ENCODE measurements at regions not wholly inside any gene's neighbourhood (a gene's known extent, or its start where the extent isn't known, plus 50 kb on each side); places are given as distances from the start of the nearest gene placed in this dataset.

- Histone ChIP-seq H2AFZ (no peak overlapping the region), H3K36me3 (ENCODE audit: insufficient read depth) (no peaks in the 10 kb centered on the region), H3K79me2 (replicated peaks; ENCODE audit: insufficient read depth) (no peaks in the 10 kb centered on the region), H3K9me2 (ENCODE audit: insufficient read depth) (no peaks in the 10 kb centered on the region), H3K4me2 (no peak overlapping the region), H3K4me3 (no peak overlapping the region), H3K4me1 (ENCODE audit: insufficient read depth) (no peaks in the 10 kb centered on the region), H3K27ac (ENCODE audit: low read depth) (no peak overlapping the region), H3K27me3 (ENCODE audit: insufficient read depth) (no peaks in the 10 kb centered on the region), H4K20me1 (replicated peaks; ENCODE audit: insufficient read depth) (no peaks in the 10 kb centered on the region), H3F3A (replicated peaks; ENCODE audit: low read depth) (no peaks in the 10 kb centered on the region)
- DNase-seq (ENCODE audit: low spot score) (no peak), ATAC-seq (no peak)
- Mint-ChIP-seq H3K27me3 (ENCODE audit: insufficient read depth, low read depth, poor library complexity) (peaks cover 2% of the 10 kb centered on the region), H3K9me3 (no peaks in the 10 kb centered on the region), H3K4me3 (no peak overlapping the region), H3K36me3 (ENCODE audit: low read depth) (no peaks in the 10 kb centered on the region), H3K27ac (no peak overlapping the region), H3K4me1 (no peaks in the 10 kb centered on the region)
- no peak for TF ChIP-seq POLR2AphosphoS5 (IDR thresholded peaks at IDR 0.05; ENCODE audit: low read depth)
- no peak for TF ChIP-seq ETS1 (IDR thresholded peaks at IDR 0.05)
- no peak for TF ChIP-seq EZH2 (IDR thresholded peaks at IDR 0.05; ENCODE audit: low read depth, unreplicated experiment)
- TF ChIP-seq JUNB (IDR thresholded peaks at IDR 0.05; ENCODE audit: unreplicated experiment), result no peak
- TF ChIP-seq ZNF114 (CRISPR knock-in tag; IDR thresholded peaks at IDR 0.05), result no peak
- TF ChIP-seq STAT1 (IDR thresholded peaks at IDR 0.05; ENCODE audit: unreplicated experiment), result no peak
- no peak for TF ChIP-seq NANOG (IDR thresholded peaks at IDR 0.05; ENCODE audit: borderline replicate concordance)
- TF ChIP-seq CREB1 (CRISPR knock-in tag; IDR thresholded peaks at IDR 0.05; ENCODE audit: low read depth), result no peak
- no peak for TF ChIP-seq REST (IDR thresholded peaks at IDR 0.05; ENCODE audit: unreplicated experiment)
- TF ChIP-seq EZH2phosphoT487 (IDR thresholded peaks at IDR 0.05; ENCODE audit: unreplicated experiment), result no peak
- no peak for TF ChIP-seq ZNF462 (CRISPR knock-in tag; IDR thresholded peaks at IDR 0.05)
- no peak for TF ChIP-seq CTCF (conservative IDR thresholded peaks at IDR 0.05; ENCODE audit: low read depth in 2 of 2)
- TF ChIP-seq ZNF331 (CRISPR knock-in tag; IDR thresholded peaks at IDR 0.05; ENCODE audit: low read depth), result no peak
These were observed 540.8 kb upstream of the SGO1 start for GRCh38 chr3:20726786-20727185.
